ENCODE measurements at regions not wholly inside any gene's neighbourhood (a gene's known extent, or its start where the extent isn't known, plus 50 kb on each side); places are given as distances from the start of the nearest gene placed in this dataset.
"Not testable (repeated sequence)": the region's sequence is repeated elsewhere in the genome, so short reads cannot be mapped to it uniquely, and the experiment has no call there.

- Histone ChIP-seq H3K27me3 (ENCODE audit: insufficient read depth in 3 of 3, low read length in 2 of 3) (no peaks in the 10 kb centered on the region), H3K4me3 (no peak overlapping the region), H3K36me3 (ENCODE audit: insufficient read depth in 1 of 2, low read depth in 1 of 2) (no peaks in the 10 kb centered on the region), H3K9me3 (no peaks in the 10 kb centered on the region), H3K27ac (no peak overlapping the region), H3K4me1 (no peaks in the 10 kb centered on the region)
- ATAC-seq: no peak
- intact Hi-C loops (cut with DNase I): no loop called here
- no peak for TF ChIP-seq CTCF (IDR thresholded peaks at IDR 0.05)
- no peak for DNase-seq
- 53 to 62% (median 58%) methylated on average over 7 of the region's 7 CpGs for WGBS, 3 donors
Measured at GRCh38 chr10:84593506-84593905, 265.1 kb downstream of the CCSER2 start.

GRCh38 chr10:84596585-84596984 lies 268.2 kb downstream of the CCSER2 start:
- TF ChIP-seq CTCF (IDR thresholded peaks at IDR 0.05): no peak
- Histone ChIP-seq H3K4me1 (no peaks in the 10 kb centered on the region), H3K4me3 (no peak overlapping the region), H3K36me3 (ENCODE audit: insufficient read depth in 1 of 2, low read depth in 1 of 2) (no peaks in the 10 kb centered on the region), H3K27me3 (ENCODE audit: insufficient read depth in 3 of 3, low read length in 2 of 3) (no peaks in the 10 kb centered on the region), H3K27ac (no peak overlapping the region), H3K9me3 (no peaks in the 10 kb centered on the region)
- WGBS, 3 donors: 82 to 91% (median 89%) methylated on average over 4 of the region's 4 CpGs
- no peak for DNase-seq
- ATAC-seq: no peak
- intact Hi-C loops (cut with DNase I): no loop called here

- peaks cover 0 to 3% (median 0%) of the 10 kb centered on the region in 3 donors for H3K27me3 ChIP-seq (ENCODE audit: insufficient read depth in 3 of 3, low read length in 2 of 3)
- H3K36me3 ChIP-seq (ENCODE audit: insufficient read depth in 1 of 2, low read depth in 1 of 2): no peaks in the 10 kb centered on the region
- no peak for DNase-seq
- no peak overlapping the region for H3K27ac ChIP-seq
- H3K4me1 ChIP-seq: no peaks in the 10 kb centered on the region
- no peak overlapping the region for H3K4me3 ChIP-seq
- WGBS, 3 donors: 84 to 86% (median 84%) methylated on average over 2 of the region's 2 CpGs
- TF ChIP-seq CTCF (IDR thresholded peaks at IDR 0.05): no peak
- intact Hi-C loops (cut with DNase I): no loop called here
- no peak for ATAC-seq
- no peaks in the 10 kb centered on the region for H3K9me3 ChIP-seq
Measured at GRCh38 chr10:84599254-84599653, 270.9 kb downstream of the CCSER2 start.

DNA sequence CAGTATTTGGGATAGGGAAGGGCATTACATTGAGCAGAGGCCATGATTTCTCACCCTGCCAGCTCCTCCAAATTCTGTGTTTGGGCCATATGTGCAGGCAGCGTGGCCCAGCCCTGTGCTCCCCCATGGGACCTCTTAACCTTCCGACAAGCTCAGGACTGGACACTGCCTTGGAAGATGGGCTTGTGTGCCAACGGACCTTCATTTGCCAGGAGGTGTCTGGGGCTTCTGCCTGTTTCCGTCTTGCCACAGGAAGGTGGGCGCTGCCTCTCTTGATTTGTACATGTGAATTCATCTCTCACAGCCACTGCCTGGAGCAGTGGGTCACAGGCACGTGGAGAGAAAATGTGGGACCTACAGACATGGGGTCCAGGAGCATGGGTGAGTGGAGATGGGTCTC lies 272.6 kb downstream of the CCSER2 start:
- H3K36me3 ChIP-seq (ENCODE audit: insufficient read depth in 1 of 2, low read depth in 1 of 2): no peaks in the 10 kb centered on the region

GRCh38 chr10:84602543-84602942 lies 274.2 kb downstream of the CCSER2 start:
- H3K9me3 ChIP-seq; ATAC-seq; H3K27me3 ChIP-seq (ENCODE audit: insufficient read depth in 3 of 3, low read length in 2 of 3); H3K27ac ChIP-seq; intact Hi-C loops (cut with DNase I); DNase-seq; H3K36me3 ChIP-seq (ENCODE audit: insufficient read depth in 1 of 2, low read depth in 1 of 2); H3K4me1 ChIP-seq; H3K4me3 ChIP-seq: not testable (repeated sequence)
- 85 to 87% (median 85%) methylated on average over 14 of the region's 14 CpGs for WGBS, 3 donors

More for the DNA sequence above, 272.6 kb downstream of the CCSER2 start:
- Histone ChIP-seq H3K4me3 (no peak overlapping the region), H3K27ac (no peak overlapping the region), H3K9me3 (no peaks in the 10 kb centered on the region), H3K4me1 (no peaks in the 10 kb centered on the region), H3K27me3 (ENCODE audit: insufficient read depth in 3 of 3, low read length in 2 of 3) (peaks cover 0 to 3% (median 0%) of the 10 kb centered on the region in 3 donors)
- no peak for DNase-seq
- TF ChIP-seq CTCF (IDR thresholded peaks at IDR 0.05): no peak
- 72 to 80% (median 80%) methylated on average over 6 of the region's 6 CpGs for WGBS, 3 donors
- ATAC-seq: no peak
- intact Hi-C loops (cut with DNase I): no loop called here

Data from psoas muscle (tissue), 7 donors.